Spleen (tissue), 7 donors: ENCODE measurements at regions not wholly inside any gene's neighbourhood (a gene's known extent, or its start where the extent isn't known, plus 50 kb on each side); places are given as distances from the start of the nearest gene placed in this dataset.

Experiments
- CTCF ChIP-seq, 11 experiments: fragments of 200-600 bp in 7 of 11; fragments of 450-650 bp in 4 of 11; sonication (generic) in 4 of 11; IDR thresholded peaks in 8 of 11; conservative IDR thresholded peaks in 3 of 11; 1 replicate in 7 of 11; 2 replicates in 4 of 11; pipeline versions ENCODE4 v1.4.0 to v1.8.0; 2016 to 2021; ENCODE audit warnings: antibody characterized with exemption in 11 of 11, inconsistent platforms in 4 of 11, mild to moderate bottlenecking in 1 of 11
- POLR2A ChIP-seq, 3 donors: fragments of 450-650 bp; IDR thresholded peaks; one replicate each; pipeline ENCODE4 v1.5.1; 2017; ENCODE audit warnings: antibody characterized with exemption in 3 of 3, mild to moderate bottlenecking in 1 of 3
- POLR2AphosphoS5 ChIP-seq, 3 donors: sonication (generic); formaldehyde crosslinking; IDR thresholded peaks; one replicate each; pipeline ENCODE4 v1.5.1; 2017; ENCODE audit warnings: antibody characterized with exemption in 3 of 3
- donor health status: DM: no; HTN: no; CAD: no; lungs with moderate emphysema.
- donor health status: DM: no; HTN: no; CAD: no.
- donor health status: DM: no; HTN: no; CAD: no.

DNA sequence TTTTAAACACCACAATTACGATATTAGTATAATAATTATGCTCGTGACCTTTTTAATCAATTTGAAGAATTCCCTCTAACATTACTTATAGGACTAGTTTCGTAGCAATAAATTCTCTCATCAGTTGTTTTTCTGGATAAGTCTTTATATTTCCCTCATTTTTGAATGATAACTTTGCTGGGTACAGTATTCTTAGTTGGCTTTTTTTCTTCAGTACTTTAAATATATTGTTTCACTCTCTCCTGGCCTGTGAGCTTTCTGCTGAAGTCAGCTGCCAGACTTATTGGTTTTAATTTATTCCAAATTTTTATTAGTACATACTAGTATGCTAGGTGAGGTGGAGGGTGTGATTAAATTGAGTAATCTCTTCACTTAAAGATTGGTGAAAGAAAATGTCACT is 123.8 kb upstream of the CNTNAP5 start:
- TF ChIP-seq CTCF (IDR thresholded peaks at IDR 0.05 in 8 of 11, conservative IDR thresholded peaks at IDR 0.05 in 3 of 11) (no peak), POLR2AphosphoS5 (IDR thresholded peaks at IDR 0.05) (no peak), POLR2A (IDR thresholded peaks at IDR 0.05) (no peak)
